Fibroblast of mammary gland (primary cell): ENCODE measurements at regions not wholly inside any gene's neighbourhood (a gene's known extent, or its start where the extent isn't known, plus 50 kb on each side); places are given as distances from the start of the nearest gene placed in this dataset.

Experiments
- DNase-seq: peaks from one replicate; pipeline ENCODE4 v3.0.0-alpha.2; 2010; ENCODE audit warnings: low read depth
- H3K4me3 ChIP-seq: 2 replicates; pipeline ENCODE4 v1.5.1; 2011; ENCODE audit warnings: low read depth, mild to moderate bottlenecking, low read length, moderate library complexity; ENCODE audit not compliant: control insufficient read depth
- CTCF ChIP-seq: conservative IDR thresholded peaks from 2 replicates; pipeline ENCODE4 v1.5.1; 2011; ENCODE audit warnings: low read depth, low read length, inconsistent platforms; ENCODE audit not compliant: control insufficient read depth, insufficient read depth

DNA sequence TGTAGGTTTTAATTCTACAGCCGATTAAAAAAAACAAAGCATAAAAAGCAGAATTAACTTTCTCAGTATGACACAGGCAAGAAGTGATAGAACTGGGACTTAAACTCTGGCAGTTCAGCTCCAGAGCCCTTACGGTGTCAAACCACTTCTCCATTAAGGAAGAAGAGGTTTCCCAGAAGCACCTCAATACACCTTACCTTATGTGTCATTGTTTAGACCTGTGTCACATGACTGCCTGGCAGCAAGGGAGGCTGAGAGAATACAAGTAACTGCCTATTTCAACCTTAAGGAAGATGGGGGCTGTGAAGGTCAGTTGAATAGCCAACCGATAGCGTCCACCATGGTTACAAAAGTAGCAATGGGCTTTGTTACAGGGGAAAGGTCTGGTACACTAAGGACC lies 54.6 kb upstream of the ARHGAP5 start:
- TF ChIP-seq CTCF: no peak
- H3K4me3 ChIP-seq: no peak overlapping the region
- DNase-seq: no peak

DNA sequence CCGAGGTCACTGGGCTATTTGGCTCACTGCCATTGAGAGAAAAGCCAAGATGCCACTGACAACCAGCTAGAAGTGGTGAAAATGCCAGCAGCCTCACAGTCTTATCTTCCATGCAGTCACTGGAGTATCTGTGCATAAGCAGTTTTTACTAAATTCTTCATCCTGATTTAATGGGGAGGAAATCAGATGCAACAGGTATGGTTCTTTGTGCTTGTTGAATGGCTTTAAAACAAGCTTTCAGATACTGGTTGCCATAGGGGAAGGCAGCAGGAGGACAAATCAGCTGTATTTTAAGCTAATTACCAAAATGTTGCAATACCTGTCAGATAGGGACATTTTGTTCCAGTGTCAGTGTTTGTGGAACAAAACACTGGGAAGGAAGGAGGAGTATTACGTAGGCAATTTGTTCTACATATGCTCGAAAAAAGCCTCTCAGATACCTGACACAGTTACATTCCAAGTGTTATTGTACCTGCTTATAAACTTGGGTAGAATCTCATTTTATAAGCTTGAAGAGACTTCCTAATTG lies 54.1 kb upstream of the ARHGAP5 start:
- no peak for TF ChIP-seq CTCF
- no peak overlapping the region for H3K4me3 ChIP-seq
- DNase-seq: peak; percentile 67

DNA sequence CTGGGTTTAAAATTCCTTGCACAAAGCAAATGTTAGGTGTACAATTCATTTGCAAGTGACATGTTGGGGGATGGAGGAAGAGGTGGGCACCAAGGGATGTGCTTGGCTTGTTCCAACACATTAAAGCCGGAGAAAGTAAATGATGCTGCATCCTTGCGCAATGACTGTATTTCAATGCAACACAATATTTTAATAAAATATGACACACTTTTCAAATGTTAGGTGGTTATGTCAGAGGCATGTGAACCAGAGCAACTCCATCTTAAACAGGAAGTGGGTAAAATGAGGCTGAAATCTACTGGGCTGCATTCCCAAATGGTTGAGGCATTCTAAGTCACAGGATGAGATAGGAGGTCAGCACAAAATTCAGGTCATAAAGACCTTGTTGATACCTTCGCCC lies 53.6 kb upstream of the ARHGAP5 start:
- DNase-seq: peak; percentile 49
- no peak overlapping the region for H3K4me3 ChIP-seq
- TF ChIP-seq CTCF: no peak

DNA sequence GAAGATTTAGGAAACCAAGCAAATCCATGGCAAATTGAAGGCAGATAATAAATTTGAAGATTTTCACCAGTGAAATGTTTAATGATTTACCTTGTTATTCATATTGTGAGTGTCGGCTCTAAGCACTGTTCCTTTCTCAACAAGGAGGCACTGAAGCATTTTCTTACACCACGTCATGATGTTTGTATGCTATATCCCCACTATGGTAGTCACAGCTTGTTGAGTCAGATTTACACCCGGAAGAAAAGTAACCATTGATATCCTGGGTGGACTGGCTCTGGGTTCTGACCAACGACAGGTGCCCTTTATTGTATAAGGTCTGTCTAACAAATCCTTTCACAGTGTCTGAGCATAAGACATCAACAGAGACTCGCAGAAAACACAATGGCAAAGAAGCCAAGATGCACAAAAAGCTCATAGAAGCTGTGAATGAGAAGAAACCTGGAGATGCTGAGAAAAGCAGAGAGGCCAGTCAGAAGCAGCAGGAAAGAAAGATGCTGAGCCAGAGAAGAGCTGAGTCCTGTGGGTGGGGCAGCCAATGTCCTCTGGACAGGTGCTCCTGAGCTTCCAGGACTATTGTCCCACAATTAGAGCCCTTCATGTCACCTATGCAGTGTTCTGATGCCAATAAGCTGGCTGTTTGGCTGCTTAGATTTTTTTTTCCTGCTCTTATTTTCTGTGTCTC lies 49.7 kb upstream of the ARHGAP5 start:
- no peak for TF ChIP-seq CTCF
- H3K4me3 ChIP-seq: no peak overlapping the region
- DNase-seq: peak; percentile 12
